ENCODE measurements at regions not wholly inside any gene's neighbourhood (a gene's known extent, or its start where the extent isn't known, plus 50 kb on each side); places are given as distances from the start of the nearest gene placed in this dataset.

DNA sequence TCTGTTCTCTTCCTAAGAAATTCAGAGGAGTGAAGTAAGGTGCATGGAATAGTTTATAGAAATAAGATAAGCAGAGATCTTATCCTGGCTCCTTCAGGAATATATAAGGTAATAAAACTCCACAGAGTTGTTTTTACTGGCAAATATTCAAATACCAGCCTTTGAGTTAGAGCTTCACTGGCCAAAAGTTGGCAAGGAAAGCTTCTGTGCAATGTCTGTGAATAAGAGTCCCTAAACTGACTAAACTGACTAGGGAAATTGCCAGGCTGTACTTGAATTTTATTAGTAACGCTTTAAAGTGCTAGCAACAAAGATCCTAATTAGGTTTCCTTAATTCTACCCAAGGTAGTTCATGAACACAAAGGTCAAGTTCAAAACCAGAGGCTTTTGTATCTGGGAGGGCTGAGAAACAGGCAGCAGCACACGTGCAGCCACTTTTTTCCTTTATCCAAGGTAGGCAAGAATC lies 131.1 kb upstream of the MPDZ start:
- TF ChIP-seq ARNT (IDR thresholded peaks at IDR 0.05) (no peak), ELF4 (IDR thresholded peaks at IDR 0.05) (no peak), FOXM1 (IDR thresholded peaks at IDR 0.05; ENCODE audit: borderline replicate concordance) (no peak), HDGF (IDR thresholded peaks at IDR 0.05; ENCODE audit: borderline replicate concordance) (no peak), NFRKB (IDR thresholded peaks at IDR 0.05) (no peak), ZNF384 (IDR thresholded peaks at IDR 0.05) (no peak), BHLHE40 (IDR thresholded peaks at IDR 0.05; ENCODE audit: borderline replicate concordance) (no peak), FOXK2 (IDR thresholded peaks at IDR 0.05) (no peak), FOXA1 (IDR thresholded peaks at IDR 0.05) (no peak), SUZ12 (IDR thresholded peaks at IDR 0.05) (no peak), CTBP1 (IDR thresholded peaks at IDR 0.05; ENCODE audit: borderline replicate concordance) (no peak), LEF1 (IDR thresholded peaks at IDR 0.05; ENCODE audit: borderline replicate concordance) (no peak)
- no peak for DNase-seq (ENCODE audit: extremely low spot score)
- CTCF ChIA-PET = no interaction called here
- POLR2A ChIA-PET = no interaction called here

DNA sequence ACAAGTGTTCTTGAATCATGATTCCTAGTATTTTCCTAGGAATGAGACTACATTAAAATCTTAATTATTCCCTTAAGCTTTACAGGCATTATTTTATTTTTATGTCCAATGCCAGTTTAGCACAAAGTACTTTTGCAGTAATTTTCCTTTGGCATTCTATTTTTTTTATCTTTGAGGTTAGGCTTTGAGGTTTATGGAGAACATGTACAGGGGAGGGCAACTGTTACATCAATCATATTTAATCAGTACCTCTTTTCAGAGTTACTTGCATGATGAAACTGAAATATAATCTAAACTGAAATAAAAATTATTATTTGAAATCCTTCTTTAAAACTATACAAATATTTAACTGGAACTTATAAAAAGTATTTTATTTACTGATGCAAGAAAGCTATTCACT lies 118.2 kb upstream of the MPDZ start:
- POLR2A ChIA-PET = no interaction called here
- TF ChIP-seq FOXM1 (IDR thresholded peaks at IDR 0.05; ENCODE audit: borderline replicate concordance) (no peak), ZNF384 (IDR thresholded peaks at IDR 0.05) (no peak), SUZ12 (IDR thresholded peaks at IDR 0.05) (no peak), HDGF (IDR thresholded peaks at IDR 0.05; ENCODE audit: borderline replicate concordance) (no peak), LEF1 (IDR thresholded peaks at IDR 0.05; ENCODE audit: borderline replicate concordance) (no peak)
- TF ChIP-seq, protein P1, sequence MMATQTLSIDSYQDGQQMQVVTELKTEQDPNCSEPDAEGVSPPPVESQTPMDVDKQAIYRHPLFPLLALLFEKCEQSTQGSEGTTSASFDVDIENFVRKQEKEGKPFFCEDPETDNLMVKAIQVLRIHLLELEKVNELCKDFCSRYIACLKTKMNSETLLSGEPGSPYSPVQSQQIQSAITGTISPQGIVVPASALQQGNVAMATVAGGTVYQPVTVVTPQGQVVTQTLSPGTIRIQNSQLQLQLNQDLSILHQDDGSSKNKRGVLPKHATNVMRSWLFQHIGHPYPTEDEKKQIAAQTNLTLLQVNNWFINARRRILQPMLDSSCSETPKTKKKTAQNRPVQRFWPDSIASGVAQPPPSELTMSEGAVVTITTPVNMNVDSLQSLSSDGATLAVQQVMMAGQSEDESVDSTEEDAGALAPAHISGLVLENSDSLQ (IDR thresholded peaks at IDR 0.05) = no peak
- no peak for DNase-seq (ENCODE audit: extremely low spot score)
- CTCF ChIA-PET = interaction anchor here (0.7 kb wide), 1 partner anchor 947 kb away, joined by 3 read pairs; no protein-coding TSS in a partner anchor

DNA sequence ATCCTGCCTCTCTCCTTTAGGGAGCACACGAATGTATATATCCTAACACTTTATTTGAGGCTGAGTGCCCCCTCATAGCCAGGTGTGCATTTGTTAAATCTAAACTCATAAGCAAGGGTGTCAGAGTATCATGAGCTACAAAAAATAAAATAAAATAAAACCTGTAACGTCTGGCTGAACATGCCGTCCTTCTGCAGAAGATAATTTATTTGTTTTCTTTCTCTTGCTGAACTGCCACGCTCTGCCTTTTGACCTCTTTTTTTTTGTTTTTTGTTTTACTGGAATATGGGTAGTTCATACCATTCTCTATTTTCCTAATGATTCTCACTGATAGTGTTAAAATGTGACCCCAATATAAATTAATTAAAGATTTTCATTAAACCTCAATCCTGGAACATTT lies 117.7 kb upstream of the MPDZ start:
- POLR2A ChIA-PET = no interaction called here
- TF ChIP-seq NFRKB (IDR thresholded peaks at IDR 0.05) = no peak
- no peak for TF ChIP-seq SP1 (IDR thresholded peaks at IDR 0.05)
- no peak for TF ChIP-seq L3MBTL2 (conservative IDR thresholded peaks at IDR 0.05)
- TF ChIP-seq HDGF (IDR thresholded peaks at IDR 0.05; ENCODE audit: borderline replicate concordance) = no peak
- TF ChIP-seq ZNF384 (IDR thresholded peaks at IDR 0.05) = no peak
- no peak for TF ChIP-seq FOXM1 (IDR thresholded peaks at IDR 0.05; ENCODE audit: borderline replicate concordance)
- no peak for TF ChIP-seq ELF4 (IDR thresholded peaks at IDR 0.05)
- no peak for TF ChIP-seq CTBP1 (IDR thresholded peaks at IDR 0.05; ENCODE audit: borderline replicate concordance)
- no peak for TF ChIP-seq LEF1 (IDR thresholded peaks at IDR 0.05; ENCODE audit: borderline replicate concordance)
- TF ChIP-seq ARNT (IDR thresholded peaks at IDR 0.05) = no peak
- no peak for TF ChIP-seq FOXA1 (IDR thresholded peaks at IDR 0.05)
- TF ChIP-seq, protein P1 (IDR thresholded peaks at IDR 0.05) = no peak
- TF ChIP-seq BHLHE40 (IDR thresholded peaks at IDR 0.05; ENCODE audit: borderline replicate concordance) = no peak
- no peak for TF ChIP-seq SUZ12 (IDR thresholded peaks at IDR 0.05)
- TF ChIP-seq TARDBP (IDR thresholded peaks at IDR 0.05) = no peak
- no peak for TF ChIP-seq FOXK2 (IDR thresholded peaks at IDR 0.05)
- CTCF ChIA-PET = interaction anchor here (0.7 kb wide), 2 partner anchors 18 to 947 kb away, joined by 3 to 10 read pairs; no protein-coding TSS in a partner anchor
- DNase-seq (ENCODE audit: extremely low spot score) = no peak

DNA sequence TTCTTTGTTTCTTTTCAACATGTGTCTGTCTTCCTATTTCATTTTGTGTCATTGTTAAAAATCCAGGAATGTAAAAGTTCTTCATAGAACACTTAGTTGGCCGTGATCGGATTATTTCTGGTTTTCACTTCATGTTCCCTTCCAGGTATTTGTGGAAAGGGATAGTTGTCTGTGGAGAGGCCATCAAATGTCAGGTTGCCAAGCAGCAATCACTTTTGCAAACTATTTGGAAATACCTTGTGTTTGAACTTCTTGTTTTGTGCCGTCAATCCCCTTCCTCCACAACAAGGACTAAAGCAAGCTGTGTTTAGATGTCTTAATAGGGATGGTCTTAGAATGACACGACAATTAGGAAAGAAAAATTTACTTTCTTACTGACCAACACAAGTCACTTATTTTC lies 116.9 kb upstream of the MPDZ start:
- DNase-seq (ENCODE audit: extremely low spot score) = no peak
- ChIA-PET CTCF (no interaction called here), POLR2A (no interaction called here)
- no peak for TF ChIP-seq SUZ12 (IDR thresholded peaks at IDR 0.05)
- no peak for TF ChIP-seq ZNF384 (IDR thresholded peaks at IDR 0.05)
- TF ChIP-seq CTBP1 (IDR thresholded peaks at IDR 0.05; ENCODE audit: borderline replicate concordance) = no peak
- TF ChIP-seq, protein P1 (IDR thresholded peaks at IDR 0.05) = no peak
- no peak for TF ChIP-seq LEF1 (IDR thresholded peaks at IDR 0.05; ENCODE audit: borderline replicate concordance)
- no peak for TF ChIP-seq TARDBP (IDR thresholded peaks at IDR 0.05)
- TF ChIP-seq L3MBTL2 (conservative IDR thresholded peaks at IDR 0.05) = no peak
- no peak for TF ChIP-seq FOXM1 (IDR thresholded peaks at IDR 0.05; ENCODE audit: borderline replicate concordance)
- TF ChIP-seq ELF4 (IDR thresholded peaks at IDR 0.05) = no peak
- TF ChIP-seq BHLHE40 (IDR thresholded peaks at IDR 0.05; ENCODE audit: borderline replicate concordance) = no peak
- TF ChIP-seq NFRKB (IDR thresholded peaks at IDR 0.05) = no peak
- TF ChIP-seq FOXK2 (IDR thresholded peaks at IDR 0.05) = no peak
- TF ChIP-seq HDGF (IDR thresholded peaks at IDR 0.05; ENCODE audit: borderline replicate concordance) = no peak
- no peak for TF ChIP-seq ARNT (IDR thresholded peaks at IDR 0.05)
- TF ChIP-seq SP1 (IDR thresholded peaks at IDR 0.05) = no peak
- TF ChIP-seq FOXA1 (IDR thresholded peaks at IDR 0.05) = no peak

DNA sequence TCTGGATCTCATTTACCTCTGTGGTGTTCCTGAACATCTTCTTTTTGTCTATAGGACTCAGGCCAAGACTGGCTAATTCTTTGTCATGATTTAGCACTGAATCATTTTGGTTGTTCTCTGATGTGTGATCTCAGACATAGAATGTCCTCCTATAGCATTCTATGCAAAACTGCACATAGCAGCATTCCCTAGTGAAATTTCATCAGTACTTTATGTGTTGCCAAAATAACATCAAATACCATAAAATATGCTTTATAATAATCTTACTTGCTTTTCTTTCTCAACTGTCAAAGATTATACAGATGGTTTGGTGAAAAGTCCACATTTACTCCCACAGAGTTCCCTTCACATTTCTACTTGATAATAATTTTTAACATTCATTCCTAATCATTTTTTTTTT lies 115.7 kb upstream of the MPDZ start:
- DNase-seq (ENCODE audit: extremely low spot score) = no peak
- CTCF ChIA-PET = no interaction called here
- TF ChIP-seq, protein P1 (IDR thresholded peaks at IDR 0.05) = no peak
- TF ChIP-seq ZNF384 (IDR thresholded peaks at IDR 0.05) = no peak
- no peak for TF ChIP-seq TARDBP (IDR thresholded peaks at IDR 0.05)
- TF ChIP-seq FOXM1 (IDR thresholded peaks at IDR 0.05; ENCODE audit: borderline replicate concordance) = no peak
- no peak for TF ChIP-seq L3MBTL2 (conservative IDR thresholded peaks at IDR 0.05)
- no peak for TF ChIP-seq SUZ12 (IDR thresholded peaks at IDR 0.05)
- TF ChIP-seq FOXK2 (IDR thresholded peaks at IDR 0.05) = no peak
- no peak for TF ChIP-seq FOXA1 (IDR thresholded peaks at IDR 0.05)
- TF ChIP-seq BHLHE40 (IDR thresholded peaks at IDR 0.05; ENCODE audit: borderline replicate concordance) = no peak
- no peak for TF ChIP-seq CTBP1 (IDR thresholded peaks at IDR 0.05; ENCODE audit: borderline replicate concordance)
- TF ChIP-seq SP1 (IDR thresholded peaks at IDR 0.05) = no peak
- no peak for TF ChIP-seq ELF4 (IDR thresholded peaks at IDR 0.05)
- TF ChIP-seq HDGF (IDR thresholded peaks at IDR 0.05; ENCODE audit: borderline replicate concordance) = no peak
- TF ChIP-seq ARNT (IDR thresholded peaks at IDR 0.05) = no peak
- no peak for TF ChIP-seq LEF1 (IDR thresholded peaks at IDR 0.05; ENCODE audit: borderline replicate concordance)
- TF ChIP-seq NFRKB (IDR thresholded peaks at IDR 0.05) = no peak
- POLR2A ChIA-PET = no interaction called here

Measured in HEK293T (cell line).